Neuron (in vitro differentiated cells): ENCODE measurements at regions not wholly inside any gene's neighbourhood (a gene's known extent, or its start where the extent isn't known, plus 50 kb on each side); places are given as distances from the start of the nearest gene placed in this dataset.

Experiments used
- H2AFZ ChIP-seq: one replicate; pipeline ENCODE4 v1.6.1; 2013; ENCODE audit warnings: low read depth, mild to moderate bottlenecking, inconsistent platforms, low read length, moderate library complexity
- H3K27me3 ChIP-seq: one replicate; pipeline ENCODE4 v1.6.1; 2013; ENCODE audit warnings: low read length; ENCODE audit not compliant: insufficient read depth
- H3K36me3 ChIP-seq: one replicate; pipeline ENCODE4 v1.6.1; 2013; ENCODE audit warnings: low read length; ENCODE audit not compliant: insufficient read depth
- H3K4me1 ChIP-seq: one replicate; pipeline ENCODE4 v1.6.1; 2013; ENCODE audit warnings: low read length; ENCODE audit not compliant: insufficient read depth
- H3K4me3 ChIP-seq: 2 replicates; pipeline ENCODE4 v1.5.1; 2013; ENCODE audit warnings: mild to moderate bottlenecking, low read length, moderate library complexity
- H3K9me3 ChIP-seq: one replicate; pipeline ENCODE4 v1.6.1; 2013; ENCODE audit warnings: low read length

- no peak overlapping the region for H3K4me3 ChIP-seq
- H3K9me3 ChIP-seq, result no peaks in the 10 kb centered on the region
- no peaks in the 10 kb centered on the region for H3K27me3 ChIP-seq
- no peaks in the 10 kb centered on the region for H3K4me1 ChIP-seq
- no peak overlapping the region for H2AFZ ChIP-seq
- H3K36me3 ChIP-seq, result no peaks in the 10 kb centered on the region
Observed at GRCh38 chr3:118425272-118425837, 609.3 kb downstream of the IGSF11 start.

DNA sequence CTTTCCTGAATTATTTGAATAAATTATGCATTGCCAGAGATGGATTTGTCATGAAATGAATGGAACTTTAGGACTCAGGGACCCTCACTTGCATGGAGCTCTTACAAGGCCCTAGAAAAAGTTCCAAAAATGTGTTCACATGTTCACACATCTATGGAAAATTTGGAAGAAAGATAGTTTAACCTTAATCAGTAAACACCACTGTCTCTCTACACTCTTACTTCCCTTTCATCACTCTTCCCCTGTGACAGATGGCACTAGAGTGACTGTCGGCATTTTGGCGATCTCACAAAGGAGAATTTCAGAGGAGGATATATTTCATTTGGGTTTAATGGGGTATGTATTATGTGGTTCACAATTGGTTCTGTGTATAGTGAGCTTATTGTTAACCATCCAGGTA lies 600.8 kb downstream of the IGSF11 start:
- no peak overlapping the region for H3K4me3 ChIP-seq
- no peaks in the 10 kb centered on the region for H3K36me3 ChIP-seq
- H2AFZ ChIP-seq, result no peak overlapping the region
- H3K9me3 ChIP-seq, result no peaks in the 10 kb centered on the region
- no peaks in the 10 kb centered on the region for H3K4me1 ChIP-seq
- H3K27me3 ChIP-seq, result no peaks in the 10 kb centered on the region

GRCh38 chr3:118435851-118436350 lies 598.7 kb downstream of the IGSF11 start:
- H3K36me3 ChIP-seq, result no peaks in the 10 kb centered on the region
- H3K9me3 ChIP-seq, result no peaks in the 10 kb centered on the region
- no peaks in the 10 kb centered on the region for H3K4me1 ChIP-seq
- H3K4me3 ChIP-seq, result no peak overlapping the region
- H3K27me3 ChIP-seq, result no peaks in the 10 kb centered on the region
- no peak overlapping the region for H2AFZ ChIP-seq

- no peak overlapping the region for H2AFZ ChIP-seq
Observed at GRCh38 chr3:118436697-118437262, 597.9 kb downstream of the IGSF11 start.

DNA sequence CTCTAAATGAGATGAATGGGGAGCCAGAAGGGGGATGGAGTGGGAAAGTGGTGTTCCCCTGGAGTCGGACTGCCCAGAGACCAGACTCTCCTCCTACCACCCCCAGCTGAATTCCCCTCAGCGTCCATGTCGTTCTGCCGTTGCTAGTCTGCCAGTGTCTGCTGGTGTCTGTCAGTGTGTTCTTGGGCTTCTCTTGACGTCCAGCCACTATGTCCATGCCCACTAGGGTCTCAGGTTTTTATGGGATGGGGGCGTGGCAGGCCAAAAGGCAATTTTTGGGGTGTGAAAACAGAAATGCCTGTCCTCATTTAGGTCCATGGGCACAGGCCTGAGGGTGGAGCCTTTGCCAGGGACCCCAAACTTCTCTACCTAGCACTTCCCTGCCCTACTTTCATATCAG lies 589.6 kb downstream of the IGSF11 start:
- no peaks in the 10 kb centered on the region for H3K36me3 ChIP-seq
- no peak overlapping the region for H2AFZ ChIP-seq
- no peaks in the 10 kb centered on the region for H3K4me1 ChIP-seq
- H3K27me3 ChIP-seq, result no peaks in the 10 kb centered on the region
- no peak overlapping the region for H3K4me3 ChIP-seq
- H3K9me3 ChIP-seq, result no peaks in the 10 kb centered on the region

More at GRCh38 chr3:118436697-118437262, 597.9 kb downstream of the IGSF11 start:
- Histone ChIP-seq H3K4me3 (no peak overlapping the region), H3K36me3 (no peaks in the 10 kb centered on the region), H3K9me3 (no peaks in the 10 kb centered on the region), H3K27me3 (no peaks in the 10 kb centered on the region), H3K4me1 (no peaks in the 10 kb centered on the region)

DNA sequence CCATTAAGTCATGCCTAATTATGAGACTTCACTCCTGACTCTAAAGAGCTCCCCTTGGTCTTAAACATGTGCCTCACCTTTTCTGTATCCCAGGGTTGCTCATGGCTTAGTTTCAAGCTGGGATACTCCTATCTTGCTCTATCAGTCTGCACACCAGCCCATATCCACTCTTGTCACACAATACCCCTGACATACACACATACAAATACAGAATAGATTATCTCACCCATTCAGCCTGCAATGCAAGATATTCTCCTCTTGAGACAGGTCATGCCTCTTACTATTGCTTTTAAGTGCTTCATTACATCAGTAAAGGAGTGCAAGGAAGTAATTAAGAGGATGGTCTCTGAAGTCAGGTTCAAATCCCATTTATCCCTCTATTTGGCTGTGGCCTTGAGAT lies 587.3 kb downstream of the IGSF11 start:
- H3K9me3 ChIP-seq, result no peaks in the 10 kb centered on the region
- no peaks in the 10 kb centered on the region for H3K4me1 ChIP-seq
- H2AFZ ChIP-seq, result no peak overlapping the region
- no peak overlapping the region for H3K4me3 ChIP-seq
- H3K36me3 ChIP-seq, result no peaks in the 10 kb centered on the region
- H3K27me3 ChIP-seq, result no peaks in the 10 kb centered on the region

- Histone ChIP-seq H2AFZ (no peak overlapping the region), H3K36me3 (no peaks in the 10 kb centered on the region), H3K27me3 (no peaks in the 10 kb centered on the region), H3K9me3 (no peaks in the 10 kb centered on the region), H3K4me3 (no peak overlapping the region), H3K4me1 (no peaks in the 10 kb centered on the region)
Observed at GRCh38 chr3:118466795-118467330, 567.8 kb downstream of the IGSF11 start.

GRCh38 chr3:118468801-118469200 lies 565.8 kb downstream of the IGSF11 start:
- Histone ChIP-seq H3K9me3 (no peaks in the 10 kb centered on the region), H3K4me1 (no peaks in the 10 kb centered on the region)

GRCh38 chr3:118472586-118472985 lies 562.1 kb downstream of the IGSF11 start:
- Histone ChIP-seq H3K36me3 (no peaks in the 10 kb centered on the region), H3K4me3 (no peak overlapping the region), H2AFZ (no peak overlapping the region), H3K27me3 (no peaks in the 10 kb centered on the region), H3K4me1 (no peaks in the 10 kb centered on the region), H3K9me3 (no peaks in the 10 kb centered on the region)

More at GRCh38 chr3:118468801-118469200, 565.8 kb downstream of the IGSF11 start:
- H3K4me3 ChIP-seq, result no peak overlapping the region
- no peak overlapping the region for H2AFZ ChIP-seq
- H3K36me3 ChIP-seq, result no peaks in the 10 kb centered on the region
- H3K27me3 ChIP-seq, result no peaks in the 10 kb centered on the region

- Histone ChIP-seq H3K9me3 (no peaks in the 10 kb centered on the region), H3K36me3 (no peaks in the 10 kb centered on the region), H3K4me3 (no peak overlapping the region), H2AFZ (no peak overlapping the region), H3K4me1 (no peaks in the 10 kb centered on the region), H3K27me3 (no peaks in the 10 kb centered on the region)
Observed at GRCh38 chr3:118473343-118473742, 561.3 kb downstream of the IGSF11 start.

DNA sequence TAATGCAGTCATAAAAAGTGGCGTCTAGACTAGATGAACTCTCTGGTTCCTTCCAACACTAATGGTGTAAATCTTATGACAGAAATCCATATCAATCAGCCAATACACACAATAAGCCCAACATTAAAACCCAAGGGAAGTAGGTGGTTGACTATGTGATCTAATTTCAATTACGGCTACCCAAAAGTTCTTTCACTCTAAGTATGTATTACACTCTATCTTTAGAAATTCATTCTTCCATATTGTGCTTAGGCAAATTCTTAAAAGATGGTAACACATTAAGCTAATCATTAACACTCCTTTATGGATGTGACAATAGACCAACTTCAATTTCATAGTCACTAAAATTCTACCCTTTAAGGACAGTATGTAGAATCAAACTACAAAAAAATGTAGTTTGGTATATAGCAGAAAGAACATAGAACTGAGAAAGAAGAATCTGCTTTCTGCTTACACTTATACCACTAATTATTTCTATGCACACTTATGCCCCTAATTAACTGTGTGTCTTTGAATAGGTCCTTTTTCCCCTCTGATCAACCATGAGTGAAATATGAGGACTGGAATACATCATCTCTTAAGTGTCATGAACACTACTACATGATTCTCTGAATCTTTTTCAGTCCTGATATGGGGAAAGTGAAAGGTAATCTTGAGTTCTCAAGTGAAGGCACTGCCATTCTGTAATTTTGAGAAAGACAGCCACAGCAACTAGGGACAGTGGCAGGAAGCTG lies 557.6 kb downstream of the IGSF11 start:
- Histone ChIP-seq H3K27me3 (no peaks in the 10 kb centered on the region), H3K36me3 (no peaks in the 10 kb centered on the region), H3K4me3 (no peak overlapping the region), H3K4me1 (no peaks in the 10 kb centered on the region), H2AFZ (no peak overlapping the region), H3K9me3 (no peaks in the 10 kb centered on the region)

- no peaks in the 10 kb centered on the region for H3K4me1 ChIP-seq
- no peak overlapping the region for H2AFZ ChIP-seq
- no peaks in the 10 kb centered on the region for H3K36me3 ChIP-seq
- H3K27me3 ChIP-seq, result no peaks in the 10 kb centered on the region
- no peak overlapping the region for H3K4me3 ChIP-seq
- no peaks in the 10 kb centered on the region for H3K9me3 ChIP-seq
Observed at GRCh38 chr3:118477768-118478167, 556.9 kb downstream of the IGSF11 start.

DNA sequence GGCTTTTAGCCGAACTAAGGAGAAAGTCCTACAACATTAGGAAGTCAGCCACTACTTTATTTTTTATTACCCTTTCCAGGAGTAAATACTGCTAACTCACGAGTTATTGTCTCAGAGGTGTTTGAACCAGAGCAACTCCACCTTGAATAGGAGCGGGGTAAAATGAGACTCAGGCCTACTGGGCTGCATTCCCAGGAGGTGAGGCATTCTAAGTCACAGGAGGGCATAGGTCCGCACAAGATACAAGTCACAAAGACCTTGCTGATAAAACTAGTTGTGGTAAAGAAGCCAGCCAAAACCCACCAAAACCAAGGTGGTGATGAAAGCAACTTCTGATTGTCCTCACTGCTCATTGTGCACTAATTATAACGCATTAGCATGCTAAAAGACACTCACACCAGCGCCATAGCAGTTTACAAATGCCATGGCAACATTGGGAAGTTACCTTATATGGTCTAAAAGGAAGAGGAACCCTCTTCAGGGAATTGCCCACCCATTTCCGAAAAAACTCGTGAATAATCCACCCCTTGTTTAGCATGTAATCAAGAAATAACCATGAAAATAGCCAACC lies 555.9 kb downstream of the IGSF11 start:
- Histone ChIP-seq H3K9me3 (no peaks in the 10 kb centered on the region), H3K4me1 (no peaks in the 10 kb centered on the region), H2AFZ (no peak overlapping the region), H3K4me3 (no peak overlapping the region), H3K27me3 (no peaks in the 10 kb centered on the region), H3K36me3 (no peaks in the 10 kb centered on the region)
